Astrocyte of the spinal cord (primary cell): ENCODE measurements at regions not wholly inside any gene's neighbourhood (a gene's known extent, or its start where the extent isn't known, plus 50 kb on each side); places are given as distances from the start of the nearest gene placed in this dataset.
A peak's percentile ranks its signal among the peaks of the same experiment; 100 is the strongest.
"Not testable (repeated sequence)": the region's sequence is repeated elsewhere in the genome, so short reads cannot be mapped to it uniquely, and the experiment has no call there.

Experiments used
- DNase-seq: peaks from one replicate; pipeline ENCODE4 v3.0.0; 2011; ENCODE audit warnings: low read depth, low spot score
- H3K4me3 ChIP-seq: 2 replicates; pipeline ENCODE4 v1.5.1; 2011; ENCODE audit warnings: low read depth, mild to moderate bottlenecking, low read length, moderate library complexity
- CTCF ChIP-seq: IDR thresholded peaks from 2 replicates; pipeline ENCODE4 v1.5.1; 2012; ENCODE audit warnings: low read depth, mild to moderate bottlenecking, low read length, inconsistent platforms
- in situ Hi-C: cut with HindIII; loops from 2 replicates; pipeline ENCODE4 v1.10.0; 2017; ENCODE audit warnings: low sequenced_read_pairs

GRCh38 chr2:61670591-61671501, 132.7 kb upstream of the XPO1 start:
- no peak for TF ChIP-seq CTCF
- DNase-seq: peak; percentile 45
- H3K4me3 ChIP-seq: peak overlapping the region; percentile 18
- in situ Hi-C loops: no loop called here

- TF ChIP-seq CTCF: no peak
- no peak overlapping the region for H3K4me3 ChIP-seq
- in situ Hi-C loops: no loop called here
- no peak for DNase-seq
These were observed 126.0 kb upstream of the XPO1 start for GRCh38 chr2:61664190-61664589.

GRCh38 chr2:61662990-61663389, 124.8 kb upstream of the XPO1 start:
- in situ Hi-C loops: no loop called here

GRCh38 chr2:61660511-61661388, 122.6 kb upstream of the XPO1 start:
- in situ Hi-C loops: no loop called here
- no peak overlapping the region for H3K4me3 ChIP-seq
- TF ChIP-seq CTCF: no peak
- DNase-seq: peak; percentile 28

More at GRCh38 chr2:61662990-61663389, 124.8 kb upstream of the XPO1 start:
- no peak for DNase-seq
- H3K4me3 ChIP-seq: no peak overlapping the region
- TF ChIP-seq CTCF: no peak

- DNase-seq: peak; percentile 47
- no peak overlapping the region for H3K4me3 ChIP-seq
- in situ Hi-C loops: no loop called here
These were observed 121.0 kb upstream of the XPO1 start for GRCh38 chr2:61658841-61659780.

GRCh38 chr2:61649946-61650345, 111.8 kb upstream of the XPO1 start:
- H3K4me3 ChIP-seq, in situ Hi-C loops: not testable (repeated sequence)

More at GRCh38 chr2:61658841-61659780, 121.0 kb upstream of the XPO1 start:
- peak; percentile 62 for TF ChIP-seq CTCF

More at GRCh38 chr2:61649946-61650345, 111.8 kb upstream of the XPO1 start:
- DNase-seq: not testable (repeated sequence)
